Thyroid gland (tissue), 4 donors: ENCODE measurements at regions not wholly inside any gene's neighbourhood (a gene's known extent, or its start where the extent isn't known, plus 50 kb on each side); places are given as distances from the start of the nearest gene placed in this dataset.

ENCODE experiments used
- POLR2A ChIP-seq, 2 donors: fragments of 450-650 bp; IDR thresholded peaks; one replicate each; pipeline ENCODE4 v1.6.1; 2017; ENCODE audit warnings: antibody characterized with exemption in 2 of 2, mild to moderate bottlenecking in 2 of 2, moderate library complexity in 1 of 2
- TF ChIP-seq, protein P1 (sequence below), 6 experiments: fragments of 200-600 bp in 3 of 6; fragments of 450-650 bp in 3 of 6; sonication (generic) in 3 of 6; IDR thresholded peaks; one replicate each; pipeline ENCODE4 v1.5.1; 2016 to 2019; ENCODE audit warnings: antibody characterized with exemption in 6 of 6, mild to moderate bottlenecking in 2 of 6, inconsistent platforms in 1 of 6, moderate library complexity in 1 of 6

DNA sequence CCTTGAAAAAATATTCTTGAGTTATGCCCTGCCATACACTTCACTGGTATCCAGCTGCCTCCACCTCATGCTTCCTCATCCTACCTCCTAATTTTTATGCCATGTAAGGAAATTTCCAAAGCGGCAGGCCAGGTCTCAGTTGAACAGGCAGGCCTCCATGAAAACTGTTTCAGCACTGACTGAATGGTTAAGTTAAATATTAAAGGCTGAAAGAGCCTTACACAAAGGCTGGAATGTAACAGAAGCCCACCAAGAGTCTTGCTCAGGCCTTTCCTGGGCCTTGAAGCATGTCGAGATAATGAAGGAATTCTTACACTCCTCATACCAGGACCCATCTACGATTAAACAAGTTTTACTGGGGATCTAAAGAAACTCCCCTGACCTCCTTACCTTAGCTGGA is 359.6 kb upstream of the NOCT start:
- TF ChIP-seq, protein P1, sequence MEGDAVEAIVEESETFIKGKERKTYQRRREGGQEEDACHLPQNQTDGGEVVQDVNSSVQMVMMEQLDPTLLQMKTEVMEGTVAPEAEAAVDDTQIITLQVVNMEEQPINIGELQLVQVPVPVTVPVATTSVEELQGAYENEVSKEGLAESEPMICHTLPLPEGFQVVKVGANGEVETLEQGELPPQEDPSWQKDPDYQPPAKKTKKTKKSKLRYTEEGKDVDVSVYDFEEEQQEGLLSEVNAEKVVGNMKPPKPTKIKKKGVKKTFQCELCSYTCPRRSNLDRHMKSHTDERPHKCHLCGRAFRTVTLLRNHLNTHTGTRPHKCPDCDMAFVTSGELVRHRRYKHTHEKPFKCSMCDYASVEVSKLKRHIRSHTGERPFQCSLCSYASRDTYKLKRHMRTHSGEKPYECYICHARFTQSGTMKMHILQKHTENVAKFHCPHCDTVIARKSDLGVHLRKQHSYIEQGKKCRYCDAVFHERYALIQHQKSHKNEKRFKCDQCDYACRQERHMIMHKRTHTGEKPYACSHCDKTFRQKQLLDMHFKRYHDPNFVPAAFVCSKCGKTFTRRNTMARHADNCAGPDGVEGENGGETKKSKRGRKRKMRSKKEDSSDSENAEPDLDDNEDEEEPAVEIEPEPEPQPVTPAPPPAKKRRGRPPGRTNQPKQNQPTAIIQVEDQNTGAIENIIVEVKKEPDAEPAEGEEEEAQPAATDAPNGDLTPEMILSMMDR (IDR thresholded peaks at IDR 0.05), result no peak
- no peak for TF ChIP-seq POLR2A (IDR thresholded peaks at IDR 0.05)
